Chondrocyte (in vitro differentiated cells): ENCODE measurements at regions not wholly inside any gene's neighbourhood (a gene's known extent, or its start where the extent isn't known, plus 50 kb on each side); places are given as distances from the start of the nearest gene placed in this dataset.

Source experiments
- DNase-seq: peaks from one replicate; pipeline ENCODE4 v3.0.0; 2021; ENCODE audit warnings: mixed read lengths, low spot score
- H3K27ac Mint-ChIP-seq: one replicate; pipeline ENCODE4 v1.8.0; 2021; ENCODE audit warnings: mild to moderate bottlenecking, moderate library complexity, mixed read lengths; ENCODE audit not compliant: unreplicated experiment
- H3K27me3 Mint-ChIP-seq: 2 replicates; pipeline ENCODE4 v1.8.0; 2021; ENCODE audit warnings: low read depth, mixed read lengths
- H3K36me3 Mint-ChIP-seq: 2 replicates; pipeline ENCODE4 v1.8.0; 2021; ENCODE audit warnings: low read depth, mixed read lengths
- H3K4me1 Mint-ChIP-seq: 2 replicates; pipeline ENCODE4 v1.8.0; 2021; ENCODE audit warnings: low read depth, mild to moderate bottlenecking, mixed read lengths
- H3K4me3 Mint-ChIP-seq: one replicate; pipeline ENCODE4 v1.8.0; 2021; ENCODE audit warnings: mild to moderate bottlenecking, moderate library complexity, mixed read lengths; ENCODE audit not compliant: unreplicated experiment
- H3K9me3 Mint-ChIP-seq: 2 replicates; pipeline ENCODE4 v1.8.0; 2021; ENCODE audit warnings: low read depth, mixed read lengths
- CTCF ChIP-seq: fragments of 200-600 bp; sonication (generic); IDR thresholded peaks from 2 replicates; pipeline ENCODE4 v1.5.0; 2021; ENCODE audit warnings: antibody characterized with exemption, mild to moderate bottlenecking, moderate library complexity

- Mint-ChIP-seq H3K4me3 (no peak overlapping the region), H3K9me3 (peaks cover 4% of the 10 kb centered on the region), H3K27ac (no peak overlapping the region), H3K36me3 (no peaks in the 10 kb centered on the region), H3K27me3 (no peaks in the 10 kb centered on the region), H3K4me1 (no peaks in the 10 kb centered on the region)
- TF ChIP-seq CTCF: no peak
- no peak for DNase-seq
Measured at GRCh38 chrX:88977835-88978234, 230.8 kb downstream of the CPXCR1 start.

GRCh38 chrX:88982183-88982582 lies 235.2 kb downstream of the CPXCR1 start:
- H3K4me1 Mint-ChIP-seq: no peaks in the 10 kb centered on the region
- TF ChIP-seq CTCF: no peak
- peaks cover 4% of the 10 kb centered on the region for H3K9me3 Mint-ChIP-seq
- H3K4me3 Mint-ChIP-seq: no peak overlapping the region
- H3K27me3 Mint-ChIP-seq: no peaks in the 10 kb centered on the region
- H3K27ac Mint-ChIP-seq: no peak overlapping the region
- H3K36me3 Mint-ChIP-seq: no peaks in the 10 kb centered on the region
- DNase-seq: peak; percentile 75

- Mint-ChIP-seq H3K4me3 (no peak overlapping the region), H3K27ac (no peak overlapping the region), H3K27me3 (no peaks in the 10 kb centered on the region), H3K9me3 (no peaks in the 10 kb centered on the region), H3K4me1 (no peaks in the 10 kb centered on the region), H3K36me3 (no peaks in the 10 kb centered on the region)
- no peak for DNase-seq
- TF ChIP-seq CTCF: no peak
Measured at GRCh38 chrX:88982933-88983332, 235.9 kb downstream of the CPXCR1 start.

GRCh38 chrX:88988796-88989195 lies 241.8 kb downstream of the CPXCR1 start:
- no peak for DNase-seq
- Mint-ChIP-seq H3K4me3 (no peak overlapping the region), H3K4me1 (no peaks in the 10 kb centered on the region), H3K27ac (no peak overlapping the region), H3K36me3 (no peaks in the 10 kb centered on the region), H3K9me3 (no peaks in the 10 kb centered on the region), H3K27me3 (peaks cover 3% of the 10 kb centered on the region)
- TF ChIP-seq CTCF: no peak

GRCh38 chrX:88990882-88991582 lies 244.0 kb downstream of the CPXCR1 start:
- Mint-ChIP-seq H3K27ac (no peak overlapping the region), H3K36me3 (no peaks in the 10 kb centered on the region), H3K27me3 (peaks cover 3% of the 10 kb centered on the region), H3K4me1 (no peaks in the 10 kb centered on the region), H3K9me3 (peaks cover 2% of the 10 kb centered on the region), H3K4me3 (no peak overlapping the region)
- no peak for TF ChIP-seq CTCF
- DNase-seq: no peak
